PFSK-1 (cell line): ENCODE measurements at regions not wholly inside any gene's neighbourhood (a gene's known extent, or its start where the extent isn't known, plus 50 kb on each side); places are given as distances from the start of the nearest gene placed in this dataset.

Experiments used
- FOXP2 ChIP-seq: optimal IDR thresholded peaks from 2 replicates; pipeline ENCODE3; 2011; ENCODE audit warnings: borderline replicate concordance, control low read depth, inconsistent platforms; ENCODE audit not compliant: insufficient read depth; ENCODE audit errors: extremely low read length, extremely low read depth
- POLR2AphosphoS5 ChIP-seq: IDR thresholded peaks from 2 replicates; pipeline ENCODE4 v1.6.1; 2012; ENCODE audit warnings: low read depth, mild to moderate bottlenecking, control low read depth, low read length, moderate library complexity
- REST ChIP-seq, 2 experiments: IDR thresholded peaks; 2 replicates each; pipeline versions ENCODE4 v1.6.1 to v1.8.0; 2011 to 2012; ENCODE audit warnings: low read depth in 2 of 2, low read length in 2 of 2, control low read depth in 1 of 2, inconsistent platforms in 1 of 2, mild to moderate bottlenecking in 1 of 2, moderate library complexity in 1 of 2; ENCODE audit not compliant: insufficient read depth in 1 of 2
- SIN3A ChIP-seq: IDR thresholded peaks from 2 replicates; pipeline ENCODE4 v1.6.1; 2012; ENCODE audit warnings: mild to moderate bottlenecking, low read length, moderate library complexity, borderline replicate concordance; ENCODE audit not compliant: insufficient read depth
- TAF1 ChIP-seq: IDR thresholded peaks from 2 replicates; pipeline ENCODE4 v1.6.1; 2012; ENCODE audit warnings: low read length, control low read depth, borderline replicate concordance; ENCODE audit not compliant: insufficient read depth

- TF ChIP-seq TAF1 (no peak), SIN3A (no peak), POLR2AphosphoS5 (no peak), REST (IDR thresholded peaks at IDR 0.05; ENCODE audit: insufficient read depth in 1 of 2, low read depth in 2 of 2, low read length in 2 of 2) (no peak), FOXP2 (no peak)
Observed at GRCh38 chr12:111298582-111299436, 70.1 kb downstream of the PHETA1 start.

GRCh38 chr12:111297703-111298426, 71.0 kb downstream of the PHETA1 start:
- TF ChIP-seq POLR2AphosphoS5 (no peak), SIN3A (no peak), TAF1 (no peak)

- TF ChIP-seq POLR2AphosphoS5 (no peak), TAF1 (no peak), REST (IDR thresholded peaks at IDR 0.05; ENCODE audit: insufficient read depth in 1 of 2, low read depth in 2 of 2, low read length in 2 of 2) (no peak), SIN3A (no peak), FOXP2 (no peak)
Observed at GRCh38 chr12:111296906-111297463, 71.9 kb downstream of the PHETA1 start.

GRCh38 chr12:111295176-111295575, 73.7 kb downstream of the PHETA1 start:
- TF ChIP-seq TAF1: no peak
- TF ChIP-seq SIN3A: no peak
- TF ChIP-seq FOXP2: no peak
- TF ChIP-seq POLR2AphosphoS5: no peak
- TF ChIP-seq REST (IDR thresholded peaks at IDR 0.05; ENCODE audit: insufficient read depth in 1 of 2, low read depth in 2 of 2, low read length in 2 of 2): no peak

GRCh38 chr12:111293266-111294009, 75.5 kb downstream of the PHETA1 start:
- TF ChIP-seq POLR2AphosphoS5 (no peak), FOXP2 (no peak), REST (IDR thresholded peaks at IDR 0.05; ENCODE audit: insufficient read depth in 1 of 2, low read depth in 2 of 2, low read length in 2 of 2) (no peak), TAF1 (no peak), SIN3A (no peak)
